Loucy (cell line): ENCODE measurements at regions not wholly inside any gene's neighbourhood (a gene's known extent, or its start where the extent isn't known, plus 50 kb on each side); places are given as distances from the start of the nearest gene placed in this dataset.

Experiments
- H2AFZ ChIP-seq: fragments of 200-600 bp; sonication (generic); 2 replicates; pipeline ENCODE4 v1.6.0; 2016; ENCODE audit warnings: antibody characterized with exemption, mild to moderate bottlenecking, low read length, moderate library complexity
- H3F3A ChIP-seq: fragments of 200-600 bp; 2 replicates; pipeline ENCODE4 v1.6.0; 2016; ENCODE audit warnings: antibody characterized with exemption, low read depth, mild to moderate bottlenecking
- H3K27me3 ChIP-seq: fragments of 200-600 bp; sonication (generic); 2 replicates; pipeline ENCODE4 v1.6.1; 2014; ENCODE audit warnings: low read length, mild to moderate bottlenecking; ENCODE audit not compliant: insufficient read depth, poor library complexity, severe bottlenecking
- H3K36me3 ChIP-seq: fragments of 200-600 bp; sonication (generic); 2 replicates; pipeline ENCODE4 v1.6.1; 2016; ENCODE audit warnings: low read length; ENCODE audit not compliant: insufficient read depth
- H3K4me1 ChIP-seq: fragments of 200-600 bp; sonication (generic); 2 replicates; pipeline ENCODE4 v1.5.1; 2014; ENCODE audit warnings: low read length, mild to moderate bottlenecking; ENCODE audit not compliant: insufficient read depth, poor library complexity, severe bottlenecking
- H3K4me2 ChIP-seq: fragments of 200-600 bp; sonication (generic); 2 replicates; pipeline ENCODE4 v1.6.0; 2014; ENCODE audit warnings: antibody characterized with exemption, low read length, low read depth, mild to moderate bottlenecking; ENCODE audit not compliant: poor library complexity, severe bottlenecking
- H3K4me3 ChIP-seq: fragments of 200-600 bp; sonication (generic); 2 replicates; pipeline ENCODE4 v1.5.1; 2014; ENCODE audit warnings: low read length, mild to moderate bottlenecking, mixed read lengths; ENCODE audit not compliant: poor library complexity, severe bottlenecking
- H3K79me2 ChIP-seq: fragments of 200-600 bp; sonication (generic); 2 replicates; pipeline ENCODE4 v1.6.1; 2014; ENCODE audit warnings: low read length; ENCODE audit not compliant: insufficient read depth
- H3K9ac ChIP-seq: fragments of 200-600 bp; sonication (generic); 2 replicates; pipeline ENCODE4 v1.6.0; 2014; ENCODE audit warnings: mild to moderate bottlenecking, low read depth, low read length, moderate library complexity; ENCODE audit not compliant: poor library complexity, severe bottlenecking
- H3K9me2 ChIP-seq: fragments of 200-600 bp; sonication (generic); replicated peaks from 2 replicates; pipeline ENCODE4 v1.6.1; 2016; ENCODE audit warnings: low read depth, low read length, mixed read lengths
- H3K9me3 ChIP-seq: fragments of 200-600 bp; sonication (generic); 2 replicates; pipeline ENCODE4 v1.6.1; 2014; ENCODE audit warnings: mild to moderate bottlenecking, antibody characterized with exemption, low read length, low read depth; ENCODE audit not compliant: insufficient read depth
- H4K20me1 ChIP-seq: fragments of 200-600 bp; sonication (generic); 2 replicates; pipeline ENCODE4 v1.6.0; 2014; ENCODE audit warnings: antibody characterized with exemption, low read length, mild to moderate bottlenecking; ENCODE audit not compliant: insufficient read depth, poor library complexity, severe bottlenecking
- EZH2phosphoT487 ChIP-seq: fragments of 200-600 bp; IDR thresholded peaks from 2 replicates; pipeline ENCODE4 v1.6.1; 2018; ENCODE audit warnings: antibody characterized with exemption, mild to moderate bottlenecking, moderate library complexity, borderline replicate concordance
- TF ChIP-seq, protein P1 (sequence below): fragments of 200-600 bp; sonication (generic); conservative IDR thresholded peaks from 2 replicates; pipeline ENCODE4 v1.5.1; 2014; ENCODE audit warnings: mild to moderate bottlenecking, antibody characterized with exemption, low read length

DNA sequence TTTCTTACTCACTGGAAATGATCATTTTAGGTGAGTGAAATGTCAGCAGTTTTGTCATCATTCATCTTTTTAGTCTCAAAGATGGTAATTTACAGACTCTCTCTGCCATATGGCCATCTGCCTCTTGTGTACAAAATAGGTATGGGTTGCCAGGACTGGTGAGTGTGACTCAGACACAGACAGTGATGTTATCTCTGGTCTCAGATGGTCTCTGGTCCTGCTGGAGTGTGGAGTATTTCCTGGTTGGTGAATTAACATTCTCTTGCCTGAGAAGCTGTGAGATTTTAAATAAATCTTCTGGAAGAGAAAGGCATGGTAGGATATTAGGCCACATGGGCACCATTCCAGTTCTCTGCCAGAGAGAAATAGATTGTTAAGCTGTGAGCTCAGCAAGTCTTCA is 207.0 kb downstream of the ATP23 start:
- no peaks in the 10 kb centered on the region for H3K4me1 ChIP-seq
- H3K9ac ChIP-seq, result no peak overlapping the region
- H3K4me2 ChIP-seq, result no peak overlapping the region
- H3K4me3 ChIP-seq, result no peak overlapping the region
- no peaks in the 10 kb centered on the region for H3K79me2 ChIP-seq
- no peaks in the 10 kb centered on the region for H3K9me3 ChIP-seq
- no peaks in the 10 kb centered on the region for H3K36me3 ChIP-seq
- no peaks in the 10 kb centered on the region for H4K20me1 ChIP-seq
- no peak for TF ChIP-seq EZH2phosphoT487
- TF ChIP-seq, protein P1, sequence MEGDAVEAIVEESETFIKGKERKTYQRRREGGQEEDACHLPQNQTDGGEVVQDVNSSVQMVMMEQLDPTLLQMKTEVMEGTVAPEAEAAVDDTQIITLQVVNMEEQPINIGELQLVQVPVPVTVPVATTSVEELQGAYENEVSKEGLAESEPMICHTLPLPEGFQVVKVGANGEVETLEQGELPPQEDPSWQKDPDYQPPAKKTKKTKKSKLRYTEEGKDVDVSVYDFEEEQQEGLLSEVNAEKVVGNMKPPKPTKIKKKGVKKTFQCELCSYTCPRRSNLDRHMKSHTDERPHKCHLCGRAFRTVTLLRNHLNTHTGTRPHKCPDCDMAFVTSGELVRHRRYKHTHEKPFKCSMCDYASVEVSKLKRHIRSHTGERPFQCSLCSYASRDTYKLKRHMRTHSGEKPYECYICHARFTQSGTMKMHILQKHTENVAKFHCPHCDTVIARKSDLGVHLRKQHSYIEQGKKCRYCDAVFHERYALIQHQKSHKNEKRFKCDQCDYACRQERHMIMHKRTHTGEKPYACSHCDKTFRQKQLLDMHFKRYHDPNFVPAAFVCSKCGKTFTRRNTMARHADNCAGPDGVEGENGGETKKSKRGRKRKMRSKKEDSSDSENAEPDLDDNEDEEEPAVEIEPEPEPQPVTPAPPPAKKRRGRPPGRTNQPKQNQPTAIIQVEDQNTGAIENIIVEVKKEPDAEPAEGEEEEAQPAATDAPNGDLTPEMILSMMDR, result no peak
- H3F3A ChIP-seq, result no peaks in the 10 kb centered on the region
- no peak overlapping the region for H2AFZ ChIP-seq
- no peaks in the 10 kb centered on the region; the same call in 1 of the 2 replicates for H3K9me2 ChIP-seq
- no peaks in the 10 kb centered on the region for H3K27me3 ChIP-seq

DNA sequence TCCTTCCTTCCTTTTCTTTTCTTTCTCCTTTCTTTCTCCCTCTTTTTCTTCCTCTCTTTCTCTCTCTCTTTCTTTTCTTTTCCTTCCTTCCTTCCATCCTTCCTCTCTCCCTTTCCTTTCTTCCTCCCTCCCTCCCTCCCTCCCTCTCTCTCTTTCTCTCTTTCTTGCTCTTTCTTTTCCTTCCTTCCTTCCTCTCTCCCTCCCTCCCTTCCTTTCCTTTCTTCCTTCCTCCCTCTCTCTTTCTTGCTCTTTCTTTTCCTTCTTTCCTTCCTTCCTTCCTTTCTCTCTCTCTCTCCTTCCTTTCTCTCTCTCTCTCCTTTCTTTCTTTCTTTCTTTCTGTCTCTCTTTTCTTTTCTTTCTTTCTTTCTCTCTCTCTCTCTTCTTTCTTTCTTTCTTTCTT is 207.6 kb downstream of the ATP23 start:
- Histone ChIP-seq H3K9me3 (no peaks in the 10 kb centered on the region), H3K4me1 (no peaks in the 10 kb centered on the region), H3F3A (no peaks in the 10 kb centered on the region), H2AFZ (no peak overlapping the region), H3K79me2 (no peaks in the 10 kb centered on the region), H3K4me3 (no peak overlapping the region), H3K9me2 (no peaks in the 10 kb centered on the region; the same call in 1 of the 2 replicates), H3K36me3 (no peaks in the 10 kb centered on the region), H3K27me3 (no peaks in the 10 kb centered on the region), H3K4me2 (no peak overlapping the region), H4K20me1 (no peaks in the 10 kb centered on the region), H3K9ac (no peak overlapping the region)
- TF ChIP-seq, protein P1, result no peak
- no peak for TF ChIP-seq EZH2phosphoT487

DNA sequence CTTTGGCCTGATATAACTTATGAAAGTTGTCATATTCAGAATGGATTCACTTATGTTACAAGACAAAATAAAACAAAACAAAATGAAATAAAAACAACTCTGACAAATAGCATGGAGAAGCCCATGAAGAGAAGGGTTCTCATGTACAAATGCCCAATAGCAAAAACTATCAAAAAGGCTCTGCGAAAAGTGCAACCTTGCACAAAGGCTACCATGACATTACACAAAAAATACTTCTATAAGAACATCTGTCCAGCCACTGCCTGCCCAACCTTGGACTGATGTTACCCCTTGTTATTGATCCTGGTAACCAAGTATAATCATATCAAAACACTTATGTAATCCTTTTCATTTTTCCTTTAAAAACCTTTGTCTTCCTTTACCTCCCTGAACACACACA is 213.0 kb downstream of the ATP23 start:
- Histone ChIP-seq H3K79me2 (no peaks in the 10 kb centered on the region), H3K36me3 (no peaks in the 10 kb centered on the region), H3K27me3 (no peaks in the 10 kb centered on the region), H3K9me2 (no peaks in the 10 kb centered on the region; the same call in 1 of the 2 replicates), H3K4me1 (no peaks in the 10 kb centered on the region), H4K20me1 (no peaks in the 10 kb centered on the region), H3F3A (no peaks in the 10 kb centered on the region), H3K9me3 (no peaks in the 10 kb centered on the region), H3K4me3 (no peak overlapping the region), H3K9ac (no peak overlapping the region), H3K4me2 (no peak overlapping the region), H2AFZ (no peak overlapping the region)
- no peak for TF ChIP-seq EZH2phosphoT487
- TF ChIP-seq, protein P1, result no peak
